ENCODE measurements at regions not wholly inside any gene's neighbourhood (a gene's known extent, or its start where the extent isn't known, plus 50 kb on each side); places are given as distances from the start of the nearest gene placed in this dataset.
"Not testable (repeated sequence)": the region's sequence is repeated elsewhere in the genome, so short reads cannot be mapped to it uniquely, and the experiment has no call there.

DNA sequence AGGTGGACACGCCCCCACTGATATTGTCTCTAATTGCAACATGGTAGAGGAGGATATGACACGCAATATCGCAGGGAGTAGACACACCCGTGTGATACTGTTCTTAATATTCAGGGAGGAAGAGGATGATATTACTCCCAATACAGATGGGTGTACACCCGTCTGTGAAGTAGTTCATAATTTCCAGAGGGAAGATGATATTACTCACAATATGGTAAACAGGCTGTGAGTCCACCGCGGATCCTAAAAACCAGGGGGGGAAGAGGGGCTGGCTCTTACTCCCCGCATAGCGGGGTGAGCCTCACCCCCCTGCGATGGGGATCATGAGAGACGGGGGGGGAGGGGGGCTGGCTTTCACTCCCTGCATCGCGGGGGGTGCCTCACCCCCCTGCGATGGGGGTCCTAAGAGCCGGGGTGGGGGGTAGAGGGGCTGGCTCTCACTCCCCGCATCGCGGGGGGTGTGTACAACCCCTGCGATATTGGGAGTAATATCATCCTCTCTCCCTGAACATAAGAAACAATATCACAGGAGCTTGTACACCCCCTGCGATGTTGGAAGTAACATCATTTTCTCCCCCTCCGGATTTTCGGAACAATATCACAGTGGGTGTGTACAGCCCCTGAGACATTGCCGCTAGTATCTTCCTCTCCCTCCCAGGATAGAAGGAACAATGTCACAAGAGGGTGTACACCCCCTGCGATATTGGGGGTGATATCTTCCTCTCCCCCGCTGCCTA is 52.2 kb upstream of the FRG2C start:
- not testable (repeated sequence) for DNase-seq
